Parathyroid adenoma (tissue), 2 donors: ENCODE measurements at regions not wholly inside any gene's neighbourhood (a gene's known extent, or its start where the extent isn't known, plus 50 kb on each side); places are given as distances from the start of the nearest gene placed in this dataset.

Experiments used
- H2AFZ ChIP-seq: fragments of 300-600 bp; sonication (generic); one replicate; pipeline ENCODE4 v1.7.0; 2017; ENCODE audit warnings: antibody characterized with exemption, mild to moderate bottlenecking
- H3K27ac ChIP-seq: fragments of 300-600 bp; sonication (generic); one replicate; pipeline ENCODE4 v1.7.0; 2017
- H3K27me3 ChIP-seq: fragments of 300-600 bp; sonication (generic); one replicate; pipeline ENCODE4 v1.7.0; 2017; ENCODE audit warnings: low read length; ENCODE audit not compliant: control insufficient read depth, insufficient read depth
- H3K36me3 ChIP-seq: fragments of 300-600 bp; sonication (generic); one replicate; pipeline ENCODE4 v1.7.0; 2017; ENCODE audit warnings: low read length; ENCODE audit not compliant: control insufficient read depth, insufficient read depth
- H3K4me1 ChIP-seq: fragments of 300-600 bp; sonication (generic); one replicate; pipeline ENCODE4 v1.7.0; 2017; ENCODE audit warnings: control low read depth
- H3K4me2 ChIP-seq: fragments of 300-600 bp; sonication (generic); one replicate; pipeline ENCODE4 v1.7.0; 2017; ENCODE audit warnings: low read length
- H3K4me3 ChIP-seq: fragments of 300-600 bp; sonication (generic); one replicate; pipeline ENCODE4 v1.7.0; 2017; ENCODE audit warnings: low read depth, low read length
- H3K79me2 ChIP-seq: fragments of 300-600 bp; sonication (generic); one replicate; pipeline ENCODE4 v1.7.0; 2017; ENCODE audit warnings: control low read depth
- H3K9ac ChIP-seq: fragments of 300-600 bp; sonication (generic); one replicate; pipeline ENCODE4 v1.7.0; 2017; ENCODE audit warnings: mild to moderate bottlenecking
- H3K9me3 ChIP-seq: fragments of 300-600 bp; sonication (generic); one replicate; pipeline ENCODE4 v1.7.0; 2017; ENCODE audit warnings: low read length; ENCODE audit not compliant: control insufficient read depth
- TF ChIP-seq, protein P1 (sequence below): fragments of 300-600 bp; sonication (generic); IDR thresholded peaks from one replicate; pipeline ENCODE4 v1.7.0; 2017; ENCODE audit warnings: antibody characterized with exemption, mild to moderate bottlenecking
- donor health status: primary hyperparathyroidism.

DNA sequence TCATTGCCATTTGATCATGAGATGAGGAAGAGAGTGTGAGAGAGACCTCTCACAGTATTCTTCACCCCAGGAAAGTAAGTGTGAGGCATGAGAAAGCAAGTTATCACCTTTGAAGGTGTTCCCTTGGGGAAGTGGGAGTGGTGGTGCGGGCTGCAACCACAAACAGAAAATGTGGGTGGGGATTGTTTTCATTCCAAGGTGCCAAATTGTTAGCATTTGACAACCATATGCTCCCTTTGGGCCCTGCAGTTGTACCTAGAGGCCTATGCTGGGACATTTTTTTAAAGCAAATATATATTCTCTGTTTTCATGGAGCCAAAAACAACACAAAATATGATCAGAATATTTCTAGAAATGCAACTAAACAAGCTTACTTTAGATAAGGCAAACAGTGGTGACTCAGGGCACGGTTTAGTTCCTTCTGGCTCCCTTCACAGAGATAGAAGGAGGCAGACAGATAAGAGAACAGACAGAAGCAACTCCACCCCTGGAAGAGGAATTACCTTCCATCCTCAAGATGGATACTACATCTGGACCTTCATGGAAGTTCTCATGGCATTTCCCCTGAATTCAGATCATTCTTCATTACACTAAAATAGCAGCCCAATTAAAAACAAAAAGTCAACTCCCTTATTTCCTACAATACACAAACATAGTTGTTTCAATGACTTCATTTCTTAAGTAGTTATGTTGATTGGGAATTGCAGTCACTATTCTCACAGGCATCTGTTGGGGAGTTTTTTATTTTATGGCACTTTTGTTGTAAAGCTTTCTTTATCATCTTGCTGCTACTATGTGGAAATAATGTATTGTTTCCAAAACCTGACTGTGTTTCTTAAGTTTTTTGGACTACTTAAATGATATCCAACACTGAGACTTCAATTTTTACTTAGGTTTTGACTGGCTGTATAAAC is 416.6 kb downstream of the PLK2 start:
- Histone ChIP-seq H3K4me3 (no peak overlapping the region), H3K4me2 (no peak overlapping the region), H3K36me3 (no peaks in the 10 kb centered on the region), H3K27ac (no peak overlapping the region), H3K9ac (no peak overlapping the region), H3K79me2 (no peaks in the 10 kb centered on the region), H3K27me3 (no peaks in the 10 kb centered on the region), H3K9me3 (no peaks in the 10 kb centered on the region), H3K4me1 (no peaks in the 10 kb centered on the region), H2AFZ (no peak overlapping the region)
- TF ChIP-seq, protein P1, sequence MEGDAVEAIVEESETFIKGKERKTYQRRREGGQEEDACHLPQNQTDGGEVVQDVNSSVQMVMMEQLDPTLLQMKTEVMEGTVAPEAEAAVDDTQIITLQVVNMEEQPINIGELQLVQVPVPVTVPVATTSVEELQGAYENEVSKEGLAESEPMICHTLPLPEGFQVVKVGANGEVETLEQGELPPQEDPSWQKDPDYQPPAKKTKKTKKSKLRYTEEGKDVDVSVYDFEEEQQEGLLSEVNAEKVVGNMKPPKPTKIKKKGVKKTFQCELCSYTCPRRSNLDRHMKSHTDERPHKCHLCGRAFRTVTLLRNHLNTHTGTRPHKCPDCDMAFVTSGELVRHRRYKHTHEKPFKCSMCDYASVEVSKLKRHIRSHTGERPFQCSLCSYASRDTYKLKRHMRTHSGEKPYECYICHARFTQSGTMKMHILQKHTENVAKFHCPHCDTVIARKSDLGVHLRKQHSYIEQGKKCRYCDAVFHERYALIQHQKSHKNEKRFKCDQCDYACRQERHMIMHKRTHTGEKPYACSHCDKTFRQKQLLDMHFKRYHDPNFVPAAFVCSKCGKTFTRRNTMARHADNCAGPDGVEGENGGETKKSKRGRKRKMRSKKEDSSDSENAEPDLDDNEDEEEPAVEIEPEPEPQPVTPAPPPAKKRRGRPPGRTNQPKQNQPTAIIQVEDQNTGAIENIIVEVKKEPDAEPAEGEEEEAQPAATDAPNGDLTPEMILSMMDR = no peak

DNA sequence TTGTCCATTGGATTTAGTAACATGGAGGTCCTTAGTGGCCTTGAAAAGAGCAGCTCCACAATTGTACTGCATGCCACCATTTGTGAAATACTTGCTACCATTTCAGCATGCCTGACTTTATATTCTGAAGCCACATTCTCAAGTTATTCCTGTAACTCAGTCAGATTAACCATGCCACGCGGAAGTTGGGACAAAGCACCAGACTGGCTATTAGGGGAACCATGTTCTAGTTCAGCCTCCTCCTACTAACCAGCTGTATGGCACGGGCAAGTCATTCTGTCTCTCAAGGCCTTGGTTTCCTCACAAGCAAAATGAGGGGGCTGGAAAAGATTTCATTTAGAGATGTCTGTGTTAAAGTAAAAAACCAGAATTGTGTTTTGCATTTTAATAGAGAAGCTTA is 418.0 kb downstream of the PLK2 start:
- H3K4me2 ChIP-seq = no peak overlapping the region
- no peaks in the 10 kb centered on the region for H3K27me3 ChIP-seq
- no peaks in the 10 kb centered on the region for H3K9me3 ChIP-seq
- H3K4me3 ChIP-seq = no peak overlapping the region
- H3K79me2 ChIP-seq = no peaks in the 10 kb centered on the region
- H3K27ac ChIP-seq = no peak overlapping the region
- H3K4me1 ChIP-seq = no peaks in the 10 kb centered on the region
- no peak overlapping the region for H3K9ac ChIP-seq
- TF ChIP-seq, protein P1 = no peak
- no peak overlapping the region for H2AFZ ChIP-seq
- no peaks in the 10 kb centered on the region for H3K36me3 ChIP-seq

DNA sequence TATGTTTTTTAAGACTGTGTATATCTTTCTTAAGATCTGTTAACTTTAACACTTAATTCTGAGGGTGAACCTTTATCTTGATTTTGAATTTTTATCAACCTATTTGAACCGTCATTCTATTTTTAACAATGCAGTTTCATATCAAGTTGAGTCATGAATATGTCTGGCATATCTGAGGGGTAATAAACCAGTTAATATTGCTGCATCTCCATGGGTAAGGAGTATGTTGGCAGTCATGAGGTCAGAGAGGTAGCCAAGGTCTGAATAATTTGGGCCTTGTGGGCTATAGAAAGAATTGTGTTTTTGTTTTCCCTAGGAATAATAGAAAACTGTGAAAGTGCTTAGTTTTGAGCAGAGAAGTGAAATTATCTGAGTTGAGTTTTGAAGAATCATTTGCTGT is 419.0 kb downstream of the PLK2 start:
- no peak overlapping the region for H3K27ac ChIP-seq
- no peaks in the 10 kb centered on the region for H3K27me3 ChIP-seq
- no peaks in the 10 kb centered on the region for H3K36me3 ChIP-seq
- H3K79me2 ChIP-seq = no peaks in the 10 kb centered on the region
- TF ChIP-seq, protein P1 = no peak
- H2AFZ ChIP-seq = no peak overlapping the region
- no peaks in the 10 kb centered on the region for H3K9me3 ChIP-seq
- H3K9ac ChIP-seq = no peak overlapping the region
- H3K4me3 ChIP-seq = no peak overlapping the region
- no peaks in the 10 kb centered on the region for H3K4me1 ChIP-seq
- H3K4me2 ChIP-seq = no peak overlapping the region

DNA sequence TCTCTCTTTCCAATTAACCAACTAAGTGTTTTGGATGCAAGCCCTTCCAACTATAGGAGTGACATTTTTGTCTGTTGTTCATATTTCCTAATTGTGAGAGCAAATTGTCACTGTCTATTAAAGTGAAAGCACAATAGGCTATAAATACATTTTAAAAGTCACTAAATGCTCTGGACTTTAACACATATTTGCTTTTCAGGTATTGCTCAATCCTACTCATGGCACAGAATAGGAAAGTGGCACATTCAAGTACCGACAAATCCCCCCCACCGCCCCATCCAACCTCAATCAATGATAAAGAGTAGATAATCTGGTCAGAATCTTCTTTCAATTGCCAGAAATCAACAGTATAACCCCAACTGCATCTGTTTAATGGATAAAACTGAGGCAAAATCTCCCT is 419.8 kb downstream of the PLK2 start:
- Histone ChIP-seq H3K79me2 (no peaks in the 10 kb centered on the region), H3K4me3 (no peak overlapping the region), H3K9me3 (no peaks in the 10 kb centered on the region), H3K36me3 (no peaks in the 10 kb centered on the region), H3K4me1 (no peaks in the 10 kb centered on the region), H3K9ac (no peak overlapping the region), H3K27ac (no peak overlapping the region), H2AFZ (no peak overlapping the region), H3K27me3 (no peaks in the 10 kb centered on the region), H3K4me2 (no peak overlapping the region)
- TF ChIP-seq, protein P1 = no peak

DNA sequence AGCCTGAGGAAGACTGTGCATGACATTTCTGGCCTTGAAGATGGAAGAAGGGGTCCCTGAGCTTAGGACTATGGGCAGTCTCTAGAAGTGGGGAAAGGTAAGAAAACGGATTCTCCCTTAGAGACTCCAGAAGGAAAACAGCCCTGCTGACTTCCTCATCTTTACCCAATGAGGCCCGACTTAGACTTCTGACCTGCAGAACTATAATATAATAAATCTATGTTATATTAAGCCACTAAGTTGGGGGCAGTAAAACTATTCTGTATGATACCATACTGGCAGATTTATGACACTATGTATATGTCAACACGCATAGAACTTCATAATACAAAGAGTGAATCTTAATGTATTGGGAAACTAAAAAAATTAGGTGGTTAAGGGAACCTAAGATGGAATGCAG is 422.0 kb downstream of the PLK2 start:
- Histone ChIP-seq H3K27ac (no peak overlapping the region), H3K9me3 (no peaks in the 10 kb centered on the region), H3K27me3 (no peaks in the 10 kb centered on the region), H3K4me2 (no peak overlapping the region), H2AFZ (no peak overlapping the region), H3K4me3 (no peak overlapping the region), H3K36me3 (no peaks in the 10 kb centered on the region), H3K79me2 (no peaks in the 10 kb centered on the region), H3K9ac (no peak overlapping the region), H3K4me1 (no peaks in the 10 kb centered on the region)
- TF ChIP-seq, protein P1 = no peak
